Upper lobe of left lung (tissue), 4 donors: ENCODE measurements at regions not wholly inside any gene's neighbourhood (a gene's known extent, or its start where the extent isn't known, plus 50 kb on each side); places are given as distances from the start of the nearest gene placed in this dataset.

Experiments used
- POLR2AphosphoS5 ChIP-seq, 2 donors: sonication (generic); formaldehyde crosslinking; IDR thresholded peaks; one replicate each; pipeline ENCODE4 v1.5.1; 2017; ENCODE audit warnings: antibody characterized with exemption in 2 of 2
- TF ChIP-seq, protein P1 (sequence below), 6 experiments: fragments of 450-650 bp in 4 of 6; fragments of 200-600 bp in 2 of 6; sonication (generic) in 2 of 6; IDR thresholded peaks; one replicate each; pipeline ENCODE4 v1.5.1; 2016 to 2019; ENCODE audit warnings: antibody characterized with exemption in 6 of 6

DNA sequence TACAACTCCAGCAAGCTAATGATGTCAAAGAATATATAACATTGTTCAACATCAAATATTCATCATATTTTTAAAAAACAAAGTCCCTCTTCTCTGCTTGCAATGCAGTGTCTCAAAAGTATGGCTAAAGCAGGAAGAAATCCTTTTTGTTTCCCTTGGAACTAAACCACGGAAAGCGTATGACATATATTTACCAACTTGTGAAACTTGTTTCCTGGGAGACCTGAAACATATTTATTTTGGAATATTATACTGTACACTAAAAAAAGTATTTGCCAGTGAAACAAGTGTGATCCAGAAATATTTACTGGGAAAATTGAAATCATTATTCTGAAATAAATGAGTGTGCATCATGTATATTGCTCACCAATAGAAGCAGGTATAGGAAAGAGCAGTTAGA lies 156.0 kb upstream of the ANKRD50 start:
- TF ChIP-seq, protein P1, sequence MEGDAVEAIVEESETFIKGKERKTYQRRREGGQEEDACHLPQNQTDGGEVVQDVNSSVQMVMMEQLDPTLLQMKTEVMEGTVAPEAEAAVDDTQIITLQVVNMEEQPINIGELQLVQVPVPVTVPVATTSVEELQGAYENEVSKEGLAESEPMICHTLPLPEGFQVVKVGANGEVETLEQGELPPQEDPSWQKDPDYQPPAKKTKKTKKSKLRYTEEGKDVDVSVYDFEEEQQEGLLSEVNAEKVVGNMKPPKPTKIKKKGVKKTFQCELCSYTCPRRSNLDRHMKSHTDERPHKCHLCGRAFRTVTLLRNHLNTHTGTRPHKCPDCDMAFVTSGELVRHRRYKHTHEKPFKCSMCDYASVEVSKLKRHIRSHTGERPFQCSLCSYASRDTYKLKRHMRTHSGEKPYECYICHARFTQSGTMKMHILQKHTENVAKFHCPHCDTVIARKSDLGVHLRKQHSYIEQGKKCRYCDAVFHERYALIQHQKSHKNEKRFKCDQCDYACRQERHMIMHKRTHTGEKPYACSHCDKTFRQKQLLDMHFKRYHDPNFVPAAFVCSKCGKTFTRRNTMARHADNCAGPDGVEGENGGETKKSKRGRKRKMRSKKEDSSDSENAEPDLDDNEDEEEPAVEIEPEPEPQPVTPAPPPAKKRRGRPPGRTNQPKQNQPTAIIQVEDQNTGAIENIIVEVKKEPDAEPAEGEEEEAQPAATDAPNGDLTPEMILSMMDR (IDR thresholded peaks at IDR 0.05): no peak
- no peak for TF ChIP-seq POLR2AphosphoS5 (IDR thresholded peaks at IDR 0.05)
